ENCODE measurements at regions not wholly inside any gene's neighbourhood (a gene's known extent, or its start where the extent isn't known, plus 50 kb on each side); places are given as distances from the start of the nearest gene placed in this dataset.

DNA sequence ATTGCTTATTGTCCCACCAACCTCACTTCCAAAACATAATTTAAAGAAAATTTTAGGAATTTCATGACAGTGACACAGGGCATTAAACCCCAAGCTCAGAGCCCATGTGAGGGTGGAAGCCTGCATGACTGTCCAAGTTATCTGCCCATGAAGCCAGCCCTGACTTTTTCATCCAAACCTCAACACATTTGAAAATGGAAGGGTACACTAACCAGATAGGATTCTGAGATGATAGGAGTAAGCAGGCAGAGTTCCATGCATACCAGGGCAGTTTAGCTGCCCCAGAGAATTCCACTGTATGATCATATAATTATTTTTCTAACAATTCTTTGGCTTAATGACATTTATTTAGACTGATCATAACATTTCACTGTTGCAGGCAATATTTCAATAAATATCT is 986.0 kb downstream of the TTLL7 start:
- no peak for FAIRE-seq
- no peak for DNase-seq (ENCODE audit: insufficient read length, low spot score)

DNA sequence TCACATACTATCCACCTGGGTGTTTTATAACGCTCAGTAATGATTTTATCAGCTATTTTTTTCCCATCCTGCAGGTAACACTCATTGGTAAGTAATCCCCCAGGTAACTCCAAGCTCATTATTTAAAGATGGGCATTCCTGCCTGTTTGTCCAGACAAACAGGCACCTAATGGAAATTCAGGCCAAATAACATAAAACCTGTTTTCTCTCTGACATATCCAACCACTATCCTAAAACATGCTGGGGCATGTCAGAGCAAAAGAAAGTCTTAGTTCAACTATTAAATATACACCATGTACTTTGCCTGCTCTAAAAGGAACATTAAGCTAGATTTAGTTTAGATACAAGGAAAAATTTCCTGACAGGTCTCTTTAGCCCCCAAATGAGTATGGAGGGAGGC is 987.7 kb downstream of the TTLL7 start:
- DNase-seq (ENCODE audit: insufficient read length, low spot score) (no peak), FAIRE-seq (no peak)
- no peak for TF ChIP-seq POLR2A (IDR thresholded peaks at IDR 0.05; ENCODE audit: low read depth, low read length)

More for the DNA sequence above, 986.0 kb downstream of the TTLL7 start:
- no peak for TF ChIP-seq POLR2A (IDR thresholded peaks at IDR 0.05; ENCODE audit: low read depth, low read length)

DNA sequence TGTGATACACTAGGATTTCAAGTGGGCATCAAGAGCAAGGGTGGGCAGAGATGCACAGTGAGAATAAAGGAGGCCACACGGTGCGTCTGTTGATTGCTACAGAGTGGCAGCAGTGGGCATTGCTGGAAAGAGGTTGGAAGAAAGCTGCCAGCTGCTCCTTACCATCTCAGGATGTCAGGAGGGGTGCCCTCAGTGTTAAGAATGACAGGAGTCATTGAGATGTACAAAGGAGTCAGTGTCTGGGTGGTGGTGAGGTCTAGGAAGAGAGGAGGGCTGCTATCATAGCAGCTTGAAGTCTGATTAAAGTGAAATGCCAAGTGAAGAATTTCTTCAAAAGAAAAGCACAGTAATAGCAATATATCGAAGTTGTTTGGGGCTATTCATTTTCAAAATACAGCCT is 992.7 kb downstream of the TTLL7 start:
- DNase-seq (ENCODE audit: insufficient read length, low spot score): no peak
- no peak for FAIRE-seq
- no peak for TF ChIP-seq POLR2A (IDR thresholded peaks at IDR 0.05; ENCODE audit: low read depth, low read length)

DNA sequence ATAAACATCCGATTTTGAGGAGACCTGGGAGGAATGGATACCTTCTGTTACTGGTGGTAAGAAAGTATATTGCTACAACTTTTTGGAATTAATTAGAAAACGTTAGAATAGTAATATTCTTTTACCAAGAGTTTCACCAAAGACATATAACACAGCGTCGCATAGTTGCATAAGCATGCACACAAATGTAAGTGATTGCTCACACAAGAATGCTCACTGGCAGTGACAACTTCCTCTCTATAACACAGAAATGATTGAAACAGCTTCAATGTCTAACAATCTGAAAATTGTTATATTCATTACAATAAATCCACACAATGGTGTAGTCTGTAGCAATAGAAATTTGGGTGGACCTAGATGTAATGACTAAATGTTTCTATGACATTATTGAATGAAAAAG is 998.6 kb downstream of the TTLL7 start:
- DNase-seq (ENCODE audit: insufficient read length, low spot score) (no peak), FAIRE-seq (no peak)
- no peak for TF ChIP-seq POLR2A (IDR thresholded peaks at IDR 0.05; ENCODE audit: low read depth, low read length)

DNA sequence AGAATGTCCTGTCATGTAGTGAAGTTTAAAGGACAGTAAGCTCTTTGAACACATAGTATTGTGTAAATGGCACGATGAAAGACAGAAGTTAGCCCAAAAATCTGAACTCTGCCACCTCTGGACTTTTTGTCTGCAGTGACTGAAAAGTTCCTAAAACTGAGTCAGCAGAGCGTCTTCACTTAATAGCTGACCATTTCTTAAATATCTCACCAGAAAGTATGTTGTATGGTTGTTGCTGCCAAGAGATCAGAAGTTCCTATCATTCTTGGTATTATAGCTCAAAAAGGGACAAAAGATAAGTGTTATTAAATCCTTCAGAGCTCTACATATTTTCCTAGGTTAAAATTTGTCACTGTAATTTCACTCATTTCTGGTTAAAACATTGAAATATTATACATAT is 1003.0 kb downstream of the TTLL7 start:
- TF ChIP-seq POLR2A (IDR thresholded peaks at IDR 0.05; ENCODE audit: low read depth, low read length): no peak
- DNase-seq (ENCODE audit: insufficient read length, low spot score) (no peak), FAIRE-seq (no peak)

DNA sequence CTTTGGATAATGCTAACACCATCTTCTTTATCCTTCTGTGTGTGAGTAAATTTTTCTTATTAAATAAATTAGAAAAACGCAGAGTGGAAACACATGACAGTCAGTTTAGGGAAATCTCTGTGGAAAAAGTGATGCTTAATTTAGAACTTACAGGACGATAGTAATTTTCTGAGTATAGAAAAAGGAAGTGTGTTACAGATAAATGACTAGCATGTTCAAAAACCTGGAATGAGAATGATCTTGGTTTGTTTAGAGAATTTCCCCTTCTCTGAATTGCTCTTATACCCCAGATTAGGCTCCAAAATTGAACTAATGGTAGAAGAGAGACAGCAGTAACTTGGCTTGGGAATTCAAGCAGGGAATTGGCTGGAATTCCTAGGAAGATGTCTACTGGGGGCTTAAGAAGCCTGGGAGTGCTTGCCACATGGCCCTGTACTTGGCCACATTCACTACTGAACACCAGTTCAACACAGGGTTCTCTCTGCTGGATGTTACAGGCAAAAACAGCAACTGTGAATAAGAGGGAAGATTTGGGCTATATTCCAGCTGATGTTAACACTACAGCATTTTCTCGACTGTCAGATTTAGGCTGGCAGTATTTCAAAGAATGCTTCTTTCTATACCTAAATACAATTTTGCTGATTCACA is 1004.2 kb downstream of the TTLL7 start:
- no peak for TF ChIP-seq POLR2A (IDR thresholded peaks at IDR 0.05; ENCODE audit: low read depth, low read length)
- DNase-seq (ENCODE audit: insufficient read length, low spot score) (no peak), FAIRE-seq (no peak)

DNA sequence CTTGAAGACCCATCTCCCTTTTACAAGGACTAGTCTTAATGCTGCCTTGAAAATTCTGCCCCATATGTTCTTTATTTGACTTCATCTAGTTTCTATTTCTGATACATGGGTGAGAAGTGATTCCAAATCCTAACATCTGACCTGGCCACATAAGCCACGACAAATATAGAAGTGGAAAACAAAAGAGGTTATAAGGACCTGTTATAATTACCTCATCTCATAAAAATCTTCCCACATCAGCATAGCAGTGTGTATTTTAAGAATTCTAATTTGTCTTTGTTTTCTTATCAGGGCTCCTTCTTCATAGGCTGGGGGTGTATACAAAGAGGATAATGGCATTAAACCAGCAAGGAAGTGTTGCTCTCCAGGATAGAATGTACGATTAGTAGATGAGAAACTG is 1007.4 kb downstream of the TTLL7 start:
- FAIRE-seq (no peak), DNase-seq (ENCODE audit: insufficient read length, low spot score) (no peak)
- no peak for TF ChIP-seq POLR2A (IDR thresholded peaks at IDR 0.05; ENCODE audit: low read depth, low read length)

DNA sequence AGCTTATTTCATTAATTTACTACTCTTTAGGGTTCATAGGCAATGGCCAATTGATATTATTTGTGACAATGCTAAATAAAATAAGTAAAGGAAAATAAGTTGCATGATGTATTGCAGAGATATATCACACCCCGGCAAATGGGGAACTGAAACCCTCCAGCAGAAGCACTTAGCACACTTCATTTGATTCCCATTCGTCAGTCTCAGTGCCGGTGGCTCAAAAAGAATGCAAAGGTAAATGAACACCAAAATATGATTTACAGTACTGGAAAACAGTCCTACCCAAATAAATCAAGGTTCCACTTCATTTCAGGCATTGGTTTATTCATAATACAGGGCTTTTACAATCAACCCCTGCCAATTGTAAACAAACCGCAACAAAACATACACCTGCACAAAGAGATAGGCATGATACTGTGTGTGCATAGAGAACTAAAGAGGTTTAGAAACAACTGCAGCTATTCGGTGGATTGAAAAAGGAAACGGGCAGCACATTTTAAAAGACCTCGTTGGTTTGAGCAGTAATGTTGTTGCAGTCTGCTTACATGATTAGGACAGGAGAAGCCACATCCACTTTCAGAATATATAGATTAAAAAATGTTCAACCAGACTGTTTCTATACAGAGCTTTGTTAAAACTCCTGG is 1019.2 kb downstream of the TTLL7 start:
- FAIRE-seq (no peak), DNase-seq (ENCODE audit: insufficient read length, low spot score) (no peak)
- TF ChIP-seq POLR2A (IDR thresholded peaks at IDR 0.05; ENCODE audit: low read depth, low read length): no peak

DNA sequence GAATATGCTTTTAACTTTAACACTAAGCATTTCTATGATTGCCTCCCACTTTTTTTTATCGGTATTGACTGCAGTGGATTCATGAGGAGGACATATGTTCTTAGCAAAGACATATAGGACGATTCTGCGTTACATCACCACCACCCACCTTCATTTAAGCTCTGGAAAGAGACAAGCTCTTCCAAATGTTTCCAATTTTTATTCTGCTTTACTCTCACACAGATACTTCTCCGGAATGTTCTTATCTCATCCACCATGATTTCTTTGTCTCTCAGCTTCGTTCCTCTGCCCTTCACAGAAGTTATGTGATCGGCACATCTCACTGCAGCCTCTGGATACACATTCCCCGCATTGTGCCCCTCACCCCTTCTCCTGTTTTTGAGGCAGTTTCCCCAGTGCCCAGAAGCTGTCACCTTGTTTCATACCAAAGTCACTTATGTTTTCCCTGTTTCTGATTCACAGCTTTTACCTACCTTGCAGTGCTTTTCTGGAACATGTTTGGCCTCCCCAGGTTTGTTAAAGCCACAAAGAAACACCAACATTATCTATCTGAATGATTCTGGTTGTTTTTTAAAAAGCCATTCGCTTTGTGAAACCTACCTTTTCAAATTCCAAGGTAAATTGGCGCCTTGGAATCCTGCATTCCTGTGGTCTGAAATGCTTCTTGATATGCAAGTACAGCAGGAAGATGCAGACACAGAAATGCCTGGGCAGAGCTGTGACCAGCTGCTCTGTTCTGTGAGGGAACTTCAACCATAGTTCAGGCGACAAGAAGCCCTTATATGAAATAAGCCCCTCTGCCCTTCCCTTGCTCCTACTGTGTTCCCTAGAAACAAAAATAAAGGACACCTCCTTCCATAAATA is 1020.2 kb downstream of the TTLL7 start:
- no peak for TF ChIP-seq POLR2A (IDR thresholded peaks at IDR 0.05; ENCODE audit: low read depth, low read length)
- FAIRE-seq (no peak), DNase-seq (ENCODE audit: insufficient read length, low spot score) (no peak)

DNA sequence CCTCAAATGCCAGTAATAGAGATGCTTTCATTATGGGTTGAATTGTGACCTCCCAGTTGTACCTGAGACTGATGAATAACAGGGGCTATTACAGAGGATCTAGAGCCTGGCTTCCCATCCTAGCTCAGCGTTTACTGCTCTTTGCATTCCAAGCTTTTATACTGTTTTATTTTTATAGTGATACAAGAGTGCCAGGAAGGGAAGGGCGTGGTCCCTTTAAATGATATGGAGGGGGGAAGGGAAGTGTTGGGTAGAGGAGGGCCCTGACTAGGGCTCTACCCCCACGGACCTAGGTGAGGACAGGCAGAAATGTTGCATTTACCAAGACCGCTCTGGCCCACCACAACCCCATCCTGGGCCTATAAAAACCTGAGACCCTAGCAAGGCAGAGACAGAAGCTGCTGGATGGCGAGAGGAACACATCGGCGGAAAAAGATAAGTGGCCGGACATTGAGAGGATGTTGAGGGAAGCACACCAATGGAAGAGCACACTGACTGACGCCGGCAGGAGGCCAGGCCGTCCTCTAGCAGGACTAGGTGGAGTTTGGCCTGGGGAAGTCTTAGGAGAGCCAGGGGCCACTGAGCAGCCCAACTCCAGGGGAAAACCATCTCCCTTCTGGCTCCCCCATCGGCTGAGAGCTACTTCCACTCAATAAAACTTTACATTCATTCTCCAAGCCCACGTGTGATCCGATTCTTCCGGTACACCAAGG is 1025.9 kb downstream of the TTLL7 start:
- FAIRE-seq (no peak), DNase-seq (ENCODE audit: insufficient read length, low spot score) (no peak)
- TF ChIP-seq POLR2A (IDR thresholded peaks at IDR 0.05; ENCODE audit: low read depth, low read length): no peak

DNA sequence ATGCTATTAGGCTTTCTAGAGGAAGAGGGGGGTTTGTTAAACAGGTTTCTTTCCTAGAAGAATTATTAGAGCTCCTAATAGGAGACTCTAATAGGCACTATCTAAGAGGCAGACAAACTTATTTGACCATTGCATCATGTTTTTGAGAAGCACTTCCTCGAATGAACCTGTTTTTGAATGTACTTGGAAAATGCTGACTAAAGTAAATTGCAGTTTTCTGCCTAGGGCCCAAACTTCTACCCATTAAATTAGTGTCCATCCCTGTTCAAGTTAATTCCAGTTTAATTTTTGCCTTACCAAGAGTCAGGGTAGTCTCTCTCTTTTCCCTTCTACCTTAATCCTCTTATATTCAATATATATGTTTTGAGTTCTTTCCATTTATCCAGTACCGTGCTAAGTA is 1029.6 kb downstream of the TTLL7 start:
- DNase-seq (ENCODE audit: insufficient read length, low spot score): no peak

DNA sequence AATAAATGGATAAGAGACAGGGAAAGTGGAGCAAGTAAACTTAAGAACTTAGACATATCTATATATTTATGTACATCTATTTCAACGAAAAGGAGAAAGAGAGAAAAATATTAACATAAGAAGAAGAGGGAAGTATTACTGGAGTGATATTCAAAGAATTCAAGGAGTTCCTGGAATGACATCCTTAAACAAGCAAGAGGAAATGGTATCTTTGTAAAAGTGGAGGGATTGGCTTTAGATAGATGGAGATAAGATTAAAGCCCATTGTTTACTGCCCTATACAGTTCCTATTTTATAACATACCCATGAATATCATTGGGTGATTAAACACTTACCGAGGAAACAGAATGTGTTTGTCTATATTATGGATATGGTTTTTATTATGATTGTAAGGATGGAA is 1036.3 kb downstream of the TTLL7 start:
- no peak for FAIRE-seq
- no peak for DNase-seq (ENCODE audit: insufficient read length, low spot score)
- TF ChIP-seq POLR2A (IDR thresholded peaks at IDR 0.05; ENCODE audit: low read depth, low read length): no peak

More for the DNA sequence above, 1029.6 kb downstream of the TTLL7 start:
- TF ChIP-seq POLR2A (IDR thresholded peaks at IDR 0.05; ENCODE audit: low read depth, low read length): no peak
- no peak for FAIRE-seq

DNA sequence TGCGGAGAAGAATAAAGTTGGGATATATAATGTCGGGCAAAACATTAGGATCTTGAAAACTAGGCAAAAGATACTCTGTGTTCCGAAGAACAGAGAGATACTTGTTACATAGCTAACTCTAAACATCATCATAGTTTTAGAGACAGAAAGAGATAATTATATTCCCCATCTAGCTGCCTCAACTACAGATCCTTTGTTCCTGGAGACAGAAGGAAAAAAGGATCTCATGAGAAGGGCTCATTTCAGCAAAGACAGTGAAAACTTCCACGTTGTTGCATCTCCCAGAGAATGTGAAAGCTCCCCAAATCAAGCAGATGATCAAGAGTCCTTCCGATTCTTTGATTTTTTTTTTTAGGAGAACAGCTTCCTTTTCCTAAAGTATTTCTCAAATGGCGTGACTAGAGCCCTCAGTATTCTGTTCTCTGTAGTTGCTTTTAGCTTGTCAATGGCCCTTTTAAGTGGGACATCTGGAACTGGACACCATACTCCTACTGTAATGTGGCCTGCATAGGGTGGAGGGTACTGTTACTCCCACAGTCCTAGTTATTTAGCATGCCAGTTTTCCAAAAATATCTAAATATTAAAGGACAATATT is 1048.2 kb downstream of the TTLL7 start:
- no peak for TF ChIP-seq POLR2A (IDR thresholded peaks at IDR 0.05; ENCODE audit: low read depth, low read length)
- FAIRE-seq: no peak
- no peak for DNase-seq (ENCODE audit: insufficient read length, low spot score)

DNA sequence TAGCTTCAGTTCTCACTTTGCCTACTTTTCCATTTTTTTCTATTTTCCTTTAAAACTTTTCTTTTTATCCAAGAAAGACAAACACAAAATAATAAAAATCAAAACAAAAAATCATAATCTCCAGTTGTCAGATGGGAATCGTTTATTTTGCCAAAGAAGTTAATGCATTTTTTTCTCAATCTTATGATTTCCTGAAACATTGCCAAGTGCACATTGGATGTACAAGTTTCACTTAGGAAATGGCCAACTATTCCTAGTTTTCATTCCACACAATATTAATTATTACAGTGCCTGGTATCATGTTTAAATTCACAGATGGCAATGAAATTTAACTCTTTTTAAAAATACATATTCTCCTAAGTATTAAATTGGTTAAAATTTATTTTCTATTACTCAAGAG is 1050.5 kb downstream of the TTLL7 start:
- no peak for FAIRE-seq
- no peak for TF ChIP-seq POLR2A (IDR thresholded peaks at IDR 0.05; ENCODE audit: low read depth, low read length)
- DNase-seq (ENCODE audit: insufficient read length, low spot score): no peak

All from H54 (cell line).